ENCODE measurements at regions not wholly inside any gene's neighbourhood (a gene's known extent, or its start where the extent isn't known, plus 50 kb on each side); places are given as distances from the start of the nearest gene placed in this dataset.

DNA sequence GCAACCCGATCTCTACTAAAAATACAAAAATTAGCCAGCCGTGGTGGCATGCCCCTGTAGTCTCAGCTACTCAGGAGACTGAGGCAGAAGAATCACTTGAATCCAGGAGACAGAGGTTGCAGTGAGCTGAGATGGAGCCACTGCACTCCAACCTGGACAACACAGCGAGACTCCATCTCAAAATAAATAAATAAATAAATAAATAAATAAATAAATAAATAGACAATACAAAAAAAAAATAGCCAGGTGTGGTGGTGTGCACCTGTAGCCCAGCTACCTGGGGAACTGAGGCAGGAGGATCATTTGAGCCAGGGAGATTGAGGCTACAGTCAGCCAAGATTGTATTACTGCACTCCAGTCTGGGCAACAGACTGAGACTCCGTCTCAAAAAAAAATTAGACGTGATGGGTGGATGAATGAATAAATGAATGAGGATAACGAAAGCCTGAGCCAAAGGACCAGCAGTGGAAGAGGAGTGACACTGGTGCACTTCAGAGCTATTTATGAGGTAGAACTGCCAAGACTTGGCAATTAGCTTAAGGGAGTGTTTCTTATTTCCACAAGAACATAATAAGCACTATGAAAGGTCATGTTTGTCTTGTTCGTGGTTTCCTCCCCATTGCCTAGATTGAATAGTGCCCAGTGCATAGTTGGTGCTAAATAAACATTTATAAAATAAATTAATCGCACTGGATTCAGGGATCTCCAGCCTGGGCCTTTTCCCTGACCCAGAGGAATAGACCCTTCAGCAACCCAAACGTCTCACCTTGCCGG, 232.2 kb downstream of the IDS start:
- TF ChIP-seq, protein P1, sequence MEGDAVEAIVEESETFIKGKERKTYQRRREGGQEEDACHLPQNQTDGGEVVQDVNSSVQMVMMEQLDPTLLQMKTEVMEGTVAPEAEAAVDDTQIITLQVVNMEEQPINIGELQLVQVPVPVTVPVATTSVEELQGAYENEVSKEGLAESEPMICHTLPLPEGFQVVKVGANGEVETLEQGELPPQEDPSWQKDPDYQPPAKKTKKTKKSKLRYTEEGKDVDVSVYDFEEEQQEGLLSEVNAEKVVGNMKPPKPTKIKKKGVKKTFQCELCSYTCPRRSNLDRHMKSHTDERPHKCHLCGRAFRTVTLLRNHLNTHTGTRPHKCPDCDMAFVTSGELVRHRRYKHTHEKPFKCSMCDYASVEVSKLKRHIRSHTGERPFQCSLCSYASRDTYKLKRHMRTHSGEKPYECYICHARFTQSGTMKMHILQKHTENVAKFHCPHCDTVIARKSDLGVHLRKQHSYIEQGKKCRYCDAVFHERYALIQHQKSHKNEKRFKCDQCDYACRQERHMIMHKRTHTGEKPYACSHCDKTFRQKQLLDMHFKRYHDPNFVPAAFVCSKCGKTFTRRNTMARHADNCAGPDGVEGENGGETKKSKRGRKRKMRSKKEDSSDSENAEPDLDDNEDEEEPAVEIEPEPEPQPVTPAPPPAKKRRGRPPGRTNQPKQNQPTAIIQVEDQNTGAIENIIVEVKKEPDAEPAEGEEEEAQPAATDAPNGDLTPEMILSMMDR (IDR thresholded peaks at IDR 0.05; ENCODE audit: low read depth, low read length), result no peak
- no peak for TF ChIP-seq EZH2phosphoT487 (IDR thresholded peaks at IDR 0.05; ENCODE audit: low read depth)
